ENCODE measurements at regions not wholly inside any gene's neighbourhood (a gene's known extent, or its start where the extent isn't known, plus 50 kb on each side); places are given as distances from the start of the nearest gene placed in this dataset.

GRCh38 chr6:146943664-146944063, 260.6 kb upstream of the STXBP5 start:
- no peak for DNase-seq (ENCODE audit: low read depth in 2 of 2)
- no peak overlapping the region for H3K4me2 ChIP-seq (ENCODE audit: extremely low read depth, insufficient read depth, low read length)
- H4K20me1 ChIP-seq (ENCODE audit: control insufficient read depth, extremely low read depth, insufficient read depth, low read length) = no peaks in the 10 kb centered on the region
- TF ChIP-seq EZH2 (IDR thresholded peaks at IDR 0.05; ENCODE audit: low read length, missing control alignments) = no peak
- no peak for TF ChIP-seq CTCF (conservative IDR thresholded peaks at IDR 0.05 in 1 of 2, IDR thresholded peaks at IDR 0.05 in 1 of 2; ENCODE audit: low read depth in 1 of 2, low read length in 2 of 2)
- H3K36me3 ChIP-seq (ENCODE audit: control insufficient read depth, insufficient read depth, low read length) = no peaks in the 10 kb centered on the region
- H3K9ac ChIP-seq (ENCODE audit: insufficient read depth, low read length) = no peak overlapping the region
- no peaks in the 10 kb centered on the region for H3K79me2 ChIP-seq (ENCODE audit: control insufficient read depth, insufficient read depth, low read length)
- H3K9me3 ChIP-seq (ENCODE audit: control insufficient read depth, insufficient read depth, low read depth, low read length) = no peaks in the 10 kb centered on the region
- H3K4me1 ChIP-seq (ENCODE audit: control insufficient read depth, extremely low read depth, insufficient read depth, low read length) = no peaks in the 10 kb centered on the region
- no peak overlapping the region for H3K4me3 ChIP-seq (replicated peaks in 1 of 4; ENCODE audit: control extremely low read depth in 1 of 4, insufficient read depth in 1 of 4, low read depth in 3 of 4, low read length in 4 of 4)
- no peak overlapping the region for H3K27ac ChIP-seq (ENCODE audit: insufficient read depth, low read length)
- no peaks in the 10 kb centered on the region for H3K27me3 ChIP-seq (ENCODE audit: control insufficient read depth, insufficient read depth, low read length)
- no peak overlapping the region for H2AFZ ChIP-seq (ENCODE audit: low read length)

DNA sequence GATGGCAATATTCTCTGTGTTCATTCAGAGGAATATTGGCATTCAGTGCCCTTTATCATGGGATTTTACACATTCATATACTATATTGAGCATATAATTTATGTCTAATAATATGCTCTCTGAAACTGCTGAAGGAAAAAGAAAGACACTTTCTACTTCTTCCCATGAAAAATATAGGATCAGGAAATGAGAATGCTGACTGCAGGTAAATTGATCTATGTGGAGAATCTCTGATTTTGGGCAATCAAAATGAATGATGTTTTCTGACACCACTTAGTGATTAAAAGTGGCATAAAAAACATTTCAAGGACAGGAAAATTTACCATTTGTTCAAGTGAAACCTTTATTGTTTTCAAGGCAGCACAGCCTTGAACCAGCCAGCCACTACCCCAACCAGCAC, 260.1 kb upstream of the STXBP5 start:
- no peak for TF ChIP-seq EZH2 (IDR thresholded peaks at IDR 0.05; ENCODE audit: low read length, missing control alignments)
- Histone ChIP-seq H3K79me2 (ENCODE audit: control insufficient read depth, insufficient read depth, low read length) (no peaks in the 10 kb centered on the region), H3K27ac (ENCODE audit: insufficient read depth, low read length) (no peak overlapping the region), H4K20me1 (ENCODE audit: control insufficient read depth, extremely low read depth, insufficient read depth, low read length) (no peaks in the 10 kb centered on the region), H2AFZ (ENCODE audit: low read length) (no peak overlapping the region), H3K36me3 (ENCODE audit: control insufficient read depth, insufficient read depth, low read length) (no peaks in the 10 kb centered on the region), H3K9me3 (ENCODE audit: control insufficient read depth, insufficient read depth, low read depth, low read length) (no peaks in the 10 kb centered on the region), H3K4me2 (ENCODE audit: extremely low read depth, insufficient read depth, low read length) (no peak overlapping the region), H3K9ac (ENCODE audit: insufficient read depth, low read length) (no peak overlapping the region), H3K27me3 (ENCODE audit: control insufficient read depth, insufficient read depth, low read length) (no peaks in the 10 kb centered on the region), H3K4me1 (ENCODE audit: control insufficient read depth, extremely low read depth, insufficient read depth, low read length) (no peaks in the 10 kb centered on the region), H3K4me3 (replicated peaks in 1 of 4; ENCODE audit: control extremely low read depth in 1 of 4, insufficient read depth in 1 of 4, low read depth in 3 of 4, low read length in 4 of 4) (no peak overlapping the region)
- no peak for DNase-seq (ENCODE audit: low read depth in 2 of 2)

GRCh38 chr6:146944809-146945208, 259.4 kb upstream of the STXBP5 start:
- Histone ChIP-seq H3K36me3 (ENCODE audit: control insufficient read depth, insufficient read depth, low read length) (no peaks in the 10 kb centered on the region), H3K4me1 (ENCODE audit: control insufficient read depth, extremely low read depth, insufficient read depth, low read length) (no peaks in the 10 kb centered on the region), H3K9ac (ENCODE audit: insufficient read depth, low read length) (no peak overlapping the region), H4K20me1 (ENCODE audit: control insufficient read depth, extremely low read depth, insufficient read depth, low read length) (no peaks in the 10 kb centered on the region), H3K27ac (ENCODE audit: insufficient read depth, low read length) (no peak overlapping the region), H3K9me3 (ENCODE audit: control insufficient read depth, insufficient read depth, low read depth, low read length) (no peaks in the 10 kb centered on the region), H3K4me2 (ENCODE audit: extremely low read depth, insufficient read depth, low read length) (no peak overlapping the region), H2AFZ (ENCODE audit: low read length) (no peak overlapping the region), H3K79me2 (ENCODE audit: control insufficient read depth, insufficient read depth, low read length) (no peaks in the 10 kb centered on the region), H3K27me3 (ENCODE audit: control insufficient read depth, insufficient read depth, low read length) (no peaks in the 10 kb centered on the region), H3K4me3 (replicated peaks in 1 of 4; ENCODE audit: control extremely low read depth in 1 of 4, insufficient read depth in 1 of 4, low read depth in 3 of 4, low read length in 4 of 4) (no peak overlapping the region)
- no peak for DNase-seq (ENCODE audit: low read depth in 2 of 2)
- TF ChIP-seq EZH2 (IDR thresholded peaks at IDR 0.05; ENCODE audit: low read length, missing control alignments) (no peak), CTCF (conservative IDR thresholded peaks at IDR 0.05 in 1 of 2, IDR thresholded peaks at IDR 0.05 in 1 of 2; ENCODE audit: low read depth in 1 of 2, low read length in 2 of 2) (no peak)
